ENCODE measurements at regions not wholly inside any gene's neighbourhood (a gene's known extent, or its start where the extent isn't known, plus 50 kb on each side); places are given as distances from the start of the nearest gene placed in this dataset.
A peak's percentile ranks its signal among the peaks of the same experiment; 100 is the strongest.

DNA sequence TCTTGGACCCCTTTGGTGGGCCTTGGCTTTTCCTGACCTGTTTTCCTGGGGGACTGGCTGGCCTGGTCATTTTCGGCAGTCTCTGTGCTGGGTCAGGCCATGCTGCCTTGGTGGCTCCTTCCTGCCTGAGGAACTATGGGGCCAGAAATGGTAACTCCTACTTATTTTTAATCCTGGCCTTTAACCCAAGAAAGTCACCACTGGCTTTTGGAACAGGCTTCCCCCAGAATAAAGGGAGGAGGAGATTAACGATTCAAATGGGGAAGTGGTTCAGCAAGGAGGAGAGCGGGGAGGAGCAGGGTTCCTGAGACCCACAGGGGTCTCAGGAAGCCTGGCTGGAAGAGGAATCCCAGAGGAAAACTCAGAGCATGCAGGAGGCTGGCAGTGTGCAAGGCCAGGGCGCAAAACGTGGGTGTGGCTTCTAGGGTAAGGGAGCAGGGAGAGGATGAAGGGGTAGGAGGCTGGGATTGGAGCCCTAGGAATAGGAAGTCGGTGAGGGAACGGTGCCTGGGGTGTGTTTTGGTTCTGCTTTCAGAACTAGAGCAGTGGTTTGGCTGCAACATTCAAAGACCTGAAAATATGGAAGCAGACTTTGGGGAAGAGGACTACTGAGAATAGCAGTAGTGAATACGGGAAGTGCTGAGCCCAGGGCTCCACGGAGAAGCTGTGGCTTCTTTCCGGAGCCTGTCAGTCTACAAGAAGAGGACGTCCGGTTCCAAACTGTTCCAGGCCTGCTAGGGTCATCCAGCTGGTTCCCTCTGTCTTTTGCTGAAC lies 271.1 kb upstream of the KLF4 start:
- no peak for DNase-seq (ENCODE audit: low read depth)
- TF ChIP-seq, protein P1, sequence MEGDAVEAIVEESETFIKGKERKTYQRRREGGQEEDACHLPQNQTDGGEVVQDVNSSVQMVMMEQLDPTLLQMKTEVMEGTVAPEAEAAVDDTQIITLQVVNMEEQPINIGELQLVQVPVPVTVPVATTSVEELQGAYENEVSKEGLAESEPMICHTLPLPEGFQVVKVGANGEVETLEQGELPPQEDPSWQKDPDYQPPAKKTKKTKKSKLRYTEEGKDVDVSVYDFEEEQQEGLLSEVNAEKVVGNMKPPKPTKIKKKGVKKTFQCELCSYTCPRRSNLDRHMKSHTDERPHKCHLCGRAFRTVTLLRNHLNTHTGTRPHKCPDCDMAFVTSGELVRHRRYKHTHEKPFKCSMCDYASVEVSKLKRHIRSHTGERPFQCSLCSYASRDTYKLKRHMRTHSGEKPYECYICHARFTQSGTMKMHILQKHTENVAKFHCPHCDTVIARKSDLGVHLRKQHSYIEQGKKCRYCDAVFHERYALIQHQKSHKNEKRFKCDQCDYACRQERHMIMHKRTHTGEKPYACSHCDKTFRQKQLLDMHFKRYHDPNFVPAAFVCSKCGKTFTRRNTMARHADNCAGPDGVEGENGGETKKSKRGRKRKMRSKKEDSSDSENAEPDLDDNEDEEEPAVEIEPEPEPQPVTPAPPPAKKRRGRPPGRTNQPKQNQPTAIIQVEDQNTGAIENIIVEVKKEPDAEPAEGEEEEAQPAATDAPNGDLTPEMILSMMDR (conservative IDR thresholded peaks at IDR 0.05; ENCODE audit: low read length): no peak
- no peak overlapping the region for H3K4me3 ChIP-seq (ENCODE audit: low read length)

- TF ChIP-seq, protein P1 (conservative IDR thresholded peaks at IDR 0.05; ENCODE audit: low read length): no peak
- no peak for DNase-seq (ENCODE audit: low read depth)
- no peak overlapping the region for H3K4me3 ChIP-seq (ENCODE audit: low read length)
These were observed 270.2 kb upstream of the KLF4 start for GRCh38 chr9:107759823-107760166.

DNA sequence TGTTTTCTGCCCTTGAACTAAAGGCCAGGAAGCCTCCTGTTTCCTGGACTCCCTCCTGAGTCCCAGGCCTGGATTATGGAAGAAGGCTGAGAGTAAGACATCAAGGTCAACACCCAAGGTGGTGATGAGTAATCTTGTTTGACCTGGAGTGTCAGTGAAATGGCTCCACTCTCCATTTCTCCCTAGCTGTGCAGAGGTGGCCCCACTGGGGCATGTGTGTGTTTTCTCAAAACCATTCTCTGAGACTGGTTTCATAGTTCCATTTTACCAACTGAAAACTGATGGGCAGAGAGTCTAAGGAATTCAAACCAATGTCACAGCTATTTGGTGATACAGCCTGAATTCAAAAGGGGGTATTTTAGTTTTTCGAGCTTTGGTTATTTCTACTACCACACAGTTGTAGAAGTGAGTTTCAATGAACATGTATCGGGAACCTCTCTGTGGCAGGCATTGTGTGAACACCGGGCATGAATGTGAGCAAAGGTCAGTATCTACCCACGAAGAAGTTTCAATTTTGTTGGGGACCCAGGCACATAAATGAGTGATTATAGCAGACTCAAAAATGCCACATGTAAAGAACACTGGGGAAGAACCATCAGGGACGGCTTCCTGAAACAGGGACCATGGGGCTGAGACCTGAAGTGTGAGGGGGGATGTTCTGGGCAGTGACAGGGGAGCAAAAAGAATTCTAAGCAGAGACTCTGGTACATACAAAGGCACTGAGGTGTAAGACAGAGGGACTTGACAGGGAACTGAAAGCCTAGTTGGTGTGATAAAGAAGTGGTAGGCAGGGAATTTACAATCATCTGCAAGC lies 269.6 kb upstream of the KLF4 start:
- TF ChIP-seq, protein P1 (conservative IDR thresholded peaks at IDR 0.05; ENCODE audit: low read length): no peak
- H3K4me3 ChIP-seq (ENCODE audit: low read length): no peak overlapping the region
- no peak for DNase-seq (ENCODE audit: low read depth)

GRCh38 chr9:107756091-107756490 lies 266.5 kb upstream of the KLF4 start:
- TF ChIP-seq, protein P1 (conservative IDR thresholded peaks at IDR 0.05; ENCODE audit: low read length): no peak
- no peak for DNase-seq (ENCODE audit: low read depth)

DNA sequence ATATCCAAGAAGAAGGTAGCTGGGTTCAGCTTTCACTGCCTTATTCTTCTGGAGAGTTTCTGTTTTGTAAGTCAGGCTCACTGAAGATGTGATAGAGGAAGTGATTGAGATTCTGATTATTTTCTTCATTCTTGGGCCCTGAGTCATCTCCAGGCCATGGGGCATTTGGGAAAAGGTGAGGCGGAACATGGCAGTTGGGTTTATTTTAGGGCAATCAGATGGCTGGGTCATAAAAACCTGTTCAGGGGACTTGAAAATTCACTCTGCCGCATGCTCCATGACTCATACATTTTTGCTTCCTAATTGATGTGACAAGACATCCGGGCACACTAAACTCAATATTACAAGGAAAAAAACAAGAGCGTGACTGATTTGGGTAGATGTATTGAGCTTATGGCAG lies 265.7 kb upstream of the KLF4 start:
- peak; percentile 75 for DNase-seq (ENCODE audit: low read depth)
- no peak overlapping the region for H3K4me3 ChIP-seq (ENCODE audit: low read length)
- TF ChIP-seq, protein P1 (conservative IDR thresholded peaks at IDR 0.05; ENCODE audit: low read length): no peak

More at GRCh38 chr9:107756091-107756490, 266.5 kb upstream of the KLF4 start:
- no peak overlapping the region for H3K4me3 ChIP-seq (ENCODE audit: low read length)

GRCh38 chr9:107751567-107752210 lies 262.1 kb upstream of the KLF4 start:
- no peak overlapping the region for H3K4me3 ChIP-seq (ENCODE audit: low read length)
- TF ChIP-seq, protein P1 (conservative IDR thresholded peaks at IDR 0.05; ENCODE audit: low read length): no peak
- DNase-seq (ENCODE audit: low read depth): peak; percentile 84

Data from AG10803 (cell line).